AG04450 (cell line): ENCODE measurements at regions not wholly inside any gene's neighbourhood (a gene's known extent, or its start where the extent isn't known, plus 50 kb on each side); places are given as distances from the start of the nearest gene placed in this dataset.
"Not testable (repeated sequence)": the region's sequence is repeated elsewhere in the genome, so short reads cannot be mapped to it uniquely, and the experiment has no call there.

Experiments used
- CTCF ChIA-PET: fragments of 300-600, 350-600 bp; formaldehyde crosslinking; extraction: SDS; loops from one replicate; lab custom pipeline; 2022; ENCODE audit warnings: antibody characterized with exemption, inconsistent platforms; lab: Charles Lee
- POLR2A ChIA-PET: fragments of 350-600 bp; formaldehyde crosslinking; extraction: SDS; loops from one replicate; lab custom pipeline; 2021; ENCODE audit warnings: antibody characterized with exemption, inconsistent platforms; lab: Yijun Ruan, JAX
- DNase-seq: peaks from one replicate; pipeline ENCODE4 v3.0.0-alpha.2; 2011; ENCODE audit warnings: low read depth, low spot score
- H3K27ac ChIP-seq: one replicate; pipeline ENCODE4 v1.5.1; 2012; ENCODE audit warnings: low read depth, low read length, control low read depth
- H3K27me3 ChIP-seq: one replicate; pipeline ENCODE4 v1.6.0; 2012; ENCODE audit warnings: low read length; ENCODE audit not compliant: control insufficient read depth, insufficient read depth
- H3K4me3 ChIP-seq: 2 replicates; pipeline ENCODE4 v1.5.1; 2011; ENCODE audit warnings: mild to moderate bottlenecking, low read depth, low read length, control low read depth
- H3K9me3 ChIP-seq: 2 replicates; pipeline ENCODE4 v1.5.1; 2012; ENCODE audit warnings: low read length; ENCODE audit not compliant: control insufficient read depth, insufficient read depth
- CTCF ChIP-seq: IDR thresholded peaks from 2 replicates; pipeline ENCODE4 v1.5.1; 2011; ENCODE audit warnings: low read depth, low read length, control low read depth, inconsistent platforms

- no peak for TF ChIP-seq CTCF
- ChIA-PET CTCF (no interaction called here), POLR2A (no interaction called here)
- Histone ChIP-seq H3K27ac (no peak overlapping the region), H3K27me3 (no peaks in the 10 kb centered on the region), H3K9me3 (peaks cover 26% of the 10 kb centered on the region), H3K4me3 (no peak overlapping the region)
- no peak for DNase-seq
Observed at GRCh38 chr7:68248973-68249372, 1252.3 kb downstream of the TYW1 start.

- POLR2A ChIA-PET, result no interaction called here
- peaks cover 32% of the 10 kb centered on the region for H3K9me3 ChIP-seq
Observed at GRCh38 chr7:68249611-68250010, 1253.0 kb downstream of the TYW1 start.

GRCh38 chr7:68250143-68250542 is 1253.5 kb downstream of the TYW1 start:
- ChIA-PET CTCF (no interaction called here), POLR2A (no interaction called here)
- TF ChIP-seq CTCF, result no peak

More at GRCh38 chr7:68249611-68250010, 1253.0 kb downstream of the TYW1 start:
- Histone ChIP-seq H3K27ac (no peak overlapping the region), H3K27me3 (no peaks in the 10 kb centered on the region), H3K4me3 (no peak overlapping the region)
- DNase-seq, result no peak
- CTCF ChIA-PET, result no interaction called here
- TF ChIP-seq CTCF, result no peak

GRCh38 chr7:68254815-68255214 is 1258.2 kb downstream of the TYW1 start:
- POLR2A ChIA-PET, CTCF ChIA-PET, DNase-seq, H3K27ac ChIP-seq, H3K4me3 ChIP-seq, H3K27me3 ChIP-seq: not testable (repeated sequence)
- peaks cover 18% of the 10 kb centered on the region for H3K9me3 ChIP-seq

More at GRCh38 chr7:68250143-68250542, 1253.5 kb downstream of the TYW1 start:
- Histone ChIP-seq H3K4me3 (no peak overlapping the region), H3K27me3 (no peaks in the 10 kb centered on the region), H3K27ac (no peak overlapping the region), H3K9me3 (peaks cover 32% of the 10 kb centered on the region)
- no peak for DNase-seq

- Histone ChIP-seq H3K9me3 (peaks cover 23% of the 10 kb centered on the region), H3K27ac (no peak overlapping the region), H3K27me3 (no peaks in the 10 kb centered on the region), H3K4me3 (no peak overlapping the region)
- DNase-seq, result no peak
- ChIA-PET POLR2A (no interaction called here), CTCF (no interaction called here)
- no peak for TF ChIP-seq CTCF
Observed at GRCh38 chr7:68256295-68256694, 1259.7 kb downstream of the TYW1 start.

- no peak for DNase-seq
- CTCF ChIA-PET, result no interaction called here
- Histone ChIP-seq H3K4me3 (no peak overlapping the region), H3K27ac (no peak overlapping the region), H3K27me3 (no peaks in the 10 kb centered on the region), H3K9me3 (peaks cover 29% of the 10 kb centered on the region)
- POLR2A ChIA-PET, result no interaction called here
- TF ChIP-seq CTCF, result no peak
Observed at GRCh38 chr7:68258609-68259008, 1262.0 kb downstream of the TYW1 start.
